SK-N-SH treated with all-trans-retinoic acid at 6 μM for 48 hours (cell line): ENCODE measurements at regions not wholly inside any gene's neighbourhood (a gene's known extent, or its start where the extent isn't known, plus 50 kb on each side); places are given as distances from the start of the nearest gene placed in this dataset.

Experiments used
- ATAC-seq: fragments of 200-7000 bp; cut with Tn5 transposase; 3 replicates; pipeline ENCODE4 v1.9.1; 2020; ENCODE audit warnings: mild to moderate bottlenecking, moderate library complexity
- BACH2 ChIP-seq: fragments of 250-450 bp; sonication (Bioruptor Pico); IDR thresholded peaks from 2 replicates; pipeline ENCODE4 v1.9.0; 2021; ENCODE audit warnings: mild to moderate bottlenecking, borderline replicate concordance
- CSDC2 ChIP-seq: fragments of 250-450 bp; sonication (Bioruptor Pico); IDR thresholded peaks from 2 replicates; pipeline ENCODE4 v1.5.0; 2020; ENCODE audit warnings: mild to moderate bottlenecking, moderate library complexity
- ESRRG ChIP-seq: fragments of 250-450 bp; sonication (Bioruptor Pico); IDR thresholded peaks from 2 replicates; pipeline ENCODE4 v1.6.1; 2021; ENCODE audit warnings: mild to moderate bottlenecking
- GLIS3 ChIP-seq: fragments of 250-450 bp; sonication (Bioruptor Pico); IDR thresholded peaks from 2 replicates; pipeline ENCODE4 v1.5.0; 2020; ENCODE audit warnings: mild to moderate bottlenecking, moderate library complexity
- ISL1 ChIP-seq: fragments of 250-450 bp; sonication (Bioruptor Pico); IDR thresholded peaks from 2 replicates; pipeline ENCODE4 v2.1.2; 2022; ENCODE audit warnings: mild to moderate bottlenecking, moderate library complexity
- OSR1 ChIP-seq: fragments of 250-450 bp; sonication (Bioruptor Pico); IDR thresholded peaks from 2 replicates; pipeline ENCODE4 v1.8.0; 2022; ENCODE audit warnings: moderate library complexity, mild to moderate bottlenecking, inconsistent platforms
- PPARA ChIP-seq: fragments of 250-450 bp; sonication (Bioruptor Pico); IDR thresholded peaks from 2 replicates; pipeline ENCODE4 v1.5.0; 2020; ENCODE audit warnings: mild to moderate bottlenecking, borderline replicate concordance
- RARB ChIP-seq: fragments of 250-450 bp; sonication (Bioruptor Pico); IDR thresholded peaks from 2 replicates; pipeline ENCODE4 v1.8.0; 2021; ENCODE audit warnings: mild to moderate bottlenecking, moderate library complexity
- SNAI2 ChIP-seq: fragments of 250-450 bp; sonication (Bioruptor Pico); IDR thresholded peaks from 2 replicates; pipeline ENCODE4 v1.5.0; 2020; ENCODE audit warnings: mild to moderate bottlenecking, moderate library complexity
- TCF4 ChIP-seq: fragments of 250-450 bp; sonication (Bioruptor Pico); IDR thresholded peaks from 2 replicates; pipeline ENCODE4 v1.8.0; 2021; ENCODE audit warnings: mild to moderate bottlenecking, moderate library complexity, borderline replicate concordance
- TOX ChIP-seq: fragments of 250-450 bp; sonication (Bioruptor Pico); IDR thresholded peaks from 2 replicates; pipeline ENCODE4 v1.8.0; 2021; ENCODE audit warnings: mild to moderate bottlenecking, moderate library complexity, borderline replicate concordance
- ZC3H10 ChIP-seq: fragments of 250-450 bp; sonication (Bioruptor Pico); IDR thresholded peaks from 2 replicates; pipeline ENCODE4 v1.5.1; 2021; ENCODE audit warnings: mild to moderate bottlenecking, moderate library complexity
- ZFP3 ChIP-seq: fragments of 250-450 bp; sonication (Bioruptor Pico); IDR thresholded peaks from 2 replicates; pipeline ENCODE4 v1.5.0; 2020; ENCODE audit warnings: mild to moderate bottlenecking, moderate library complexity
- ZNF565 ChIP-seq: fragments of 450-650 bp; formaldehyde crosslinking; conservative IDR thresholded peaks from 2 replicates; pipeline ENCODE4 v1.5.0; 2020; ENCODE audit warnings: low read depth, mild to moderate bottlenecking, moderate library complexity
- ZNF70 ChIP-seq: fragments of 450-650 bp; formaldehyde crosslinking; IDR thresholded peaks from 2 replicates; pipeline ENCODE4 v1.5.0; 2020; ENCODE audit warnings: mild to moderate bottlenecking, moderate library complexity
- ZNF8 ChIP-seq: fragments of 450-650 bp; formaldehyde crosslinking; IDR thresholded peaks from 2 replicates; pipeline ENCODE4 v1.5.0; 2020; ENCODE audit warnings: mild to moderate bottlenecking, moderate library complexity
- TF ChIP-seq, protein P1 (sequence below): fragments of 250-450 bp; sonication (Bioruptor Pico); IDR thresholded peaks from 2 replicates; pipeline ENCODE4 v1.8.0; 2020; ENCODE audit warnings: mild to moderate bottlenecking, moderate library complexity, borderline replicate concordance
- TF ChIP-seq, protein P2 (sequence below): fragments of 250-450 bp; sonication (Bioruptor Pico); IDR thresholded peaks from 2 replicates; pipeline ENCODE4 v1.5.1; 2021; ENCODE audit warnings: mild to moderate bottlenecking, moderate library complexity
- TF ChIP-seq, protein P3 (sequence below): fragments of 250-450 bp; sonication (Bioruptor Pico); IDR thresholded peaks from 2 replicates; pipeline ENCODE4 v1.5.0; 2020; ENCODE audit warnings: mild to moderate bottlenecking, moderate library complexity
- TF ChIP-seq, protein P4 (sequence below): fragments of 250-450 bp; sonication (Bioruptor Pico); IDR thresholded peaks from 2 replicates; pipeline ENCODE4 v1.8.0; 2021; ENCODE audit warnings: low read depth, mild to moderate bottlenecking, moderate library complexity, borderline replicate concordance

DNA sequence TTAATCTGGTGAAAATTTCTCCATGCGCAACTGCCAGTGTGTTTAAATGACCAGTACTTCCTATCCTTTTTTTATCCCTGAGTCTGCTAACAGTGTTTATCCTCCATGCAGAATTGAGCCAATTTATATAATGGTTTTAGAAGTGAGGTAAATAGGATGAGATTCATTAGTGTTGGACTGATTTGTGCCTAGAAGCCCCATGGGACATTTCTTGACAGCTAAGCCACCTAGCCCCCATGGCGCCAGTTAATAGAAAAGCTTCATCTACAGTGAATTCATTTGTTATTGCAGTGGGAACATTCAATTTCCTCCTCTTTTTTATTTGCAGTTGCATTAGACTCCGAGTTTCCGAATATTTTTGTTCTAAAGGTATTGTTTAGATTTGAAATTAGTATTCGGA, 175.6 kb downstream of the ARL6IP6 start (continued):
- TF ChIP-seq SNAI2 (CRISPR knock-in tag) (no peak), ZNF8 (CRISPR knock-in tag) (no peak), ISL1 (CRISPR knock-in tag) (no peak)

DNA sequence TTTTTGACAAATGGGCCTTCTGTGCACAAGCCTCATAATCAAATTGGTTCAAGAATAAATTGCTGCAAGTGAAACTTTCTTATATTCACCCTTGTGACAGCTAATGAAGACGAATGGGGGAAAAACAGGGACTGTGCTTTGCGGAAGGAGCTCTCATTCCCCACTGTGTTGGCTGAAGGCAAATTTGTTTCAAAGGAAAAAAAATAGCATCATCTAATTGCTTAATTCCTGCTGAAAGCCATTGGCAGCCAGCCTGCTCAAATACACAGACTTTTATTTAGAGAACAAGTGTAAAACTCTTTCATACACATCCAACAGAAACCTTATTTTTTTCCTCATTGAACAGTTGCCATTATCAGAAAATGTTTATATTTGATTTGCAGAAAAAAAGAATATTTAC, 172.3 kb downstream of the ARL6IP6 start:
- no peak for ATAC-seq
- TF ChIP-seq TCF4 (CRISPR knock-in tag): no peak
- no peak for TF ChIP-seq ZNF70 (CRISPR knock-in tag)
- TF ChIP-seq CSDC2: no peak
- TF ChIP-seq ZFP3 (CRISPR knock-in tag): no peak
- TF ChIP-seq, protein P1, sequence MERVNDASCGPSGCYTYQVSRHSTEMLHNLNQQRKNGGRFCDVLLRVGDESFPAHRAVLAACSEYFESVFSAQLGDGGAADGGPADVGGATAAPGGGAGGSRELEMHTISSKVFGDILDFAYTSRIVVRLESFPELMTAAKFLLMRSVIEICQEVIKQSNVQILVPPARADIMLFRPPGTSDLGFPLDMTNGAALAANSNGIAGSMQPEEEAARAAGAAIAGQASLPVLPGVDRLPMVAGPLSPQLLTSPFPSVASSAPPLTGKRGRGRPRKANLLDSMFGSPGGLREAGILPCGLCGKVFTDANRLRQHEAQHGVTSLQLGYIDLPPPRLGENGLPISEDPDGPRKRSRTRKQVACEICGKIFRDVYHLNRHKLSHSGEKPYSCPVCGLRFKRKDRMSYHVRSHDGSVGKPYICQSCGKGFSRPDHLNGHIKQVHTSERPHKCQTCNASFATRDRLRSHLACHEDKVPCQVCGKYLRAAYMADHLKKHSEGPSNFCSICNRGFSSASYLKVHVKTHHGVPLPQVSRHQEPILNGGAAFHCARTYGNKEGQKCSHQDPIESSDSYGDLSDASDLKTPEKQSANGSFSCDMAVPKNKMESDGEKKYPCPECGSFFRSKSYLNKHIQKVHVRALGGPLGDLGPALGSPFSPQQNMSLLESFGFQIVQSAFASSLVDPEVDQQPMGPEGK (CRISPR knock-in tag): no peak
- no peak for TF ChIP-seq ZC3H10 (CRISPR knock-in tag)
- no peak for TF ChIP-seq OSR1 (CRISPR knock-in tag)
- TF ChIP-seq BACH2 (CRISPR knock-in tag): no peak
- no peak for TF ChIP-seq TOX (CRISPR knock-in tag)
- TF ChIP-seq SNAI2 (CRISPR knock-in tag): no peak
- no peak for TF ChIP-seq GLIS3 (CRISPR knock-in tag)
- TF ChIP-seq RARB (CRISPR knock-in tag): no peak

DNA sequence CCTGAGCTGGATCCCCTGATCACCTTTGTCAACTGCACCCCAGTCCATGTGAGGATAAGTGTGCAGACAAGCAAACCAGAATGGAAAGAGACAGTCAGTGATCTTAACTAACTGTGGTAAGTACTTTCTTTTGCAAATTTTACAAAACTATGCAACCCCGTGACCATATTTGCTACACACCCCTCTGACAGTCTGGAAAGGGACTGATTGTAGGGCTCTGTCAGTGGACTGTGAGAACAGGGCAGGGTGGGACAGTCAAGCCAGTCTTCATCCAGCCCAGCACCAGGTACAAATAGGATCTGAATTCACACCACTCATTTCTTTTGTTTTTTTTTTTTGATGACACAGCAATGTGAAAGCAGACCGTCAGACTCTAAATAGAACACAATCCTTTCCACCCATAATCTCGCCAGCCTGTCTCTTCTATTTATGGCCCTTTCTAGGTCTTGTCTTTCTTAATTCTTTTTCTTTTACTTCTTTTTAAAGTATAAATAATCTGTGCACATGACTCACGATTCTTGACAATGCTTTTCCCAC, 165.6 kb downstream of the ARL6IP6 start:
- no peak for ATAC-seq
- TF ChIP-seq ZC3H10 (CRISPR knock-in tag) (no peak), OSR1 (CRISPR knock-in tag) (no peak), ZNF8 (CRISPR knock-in tag) (no peak)
- TF ChIP-seq, protein P2, sequence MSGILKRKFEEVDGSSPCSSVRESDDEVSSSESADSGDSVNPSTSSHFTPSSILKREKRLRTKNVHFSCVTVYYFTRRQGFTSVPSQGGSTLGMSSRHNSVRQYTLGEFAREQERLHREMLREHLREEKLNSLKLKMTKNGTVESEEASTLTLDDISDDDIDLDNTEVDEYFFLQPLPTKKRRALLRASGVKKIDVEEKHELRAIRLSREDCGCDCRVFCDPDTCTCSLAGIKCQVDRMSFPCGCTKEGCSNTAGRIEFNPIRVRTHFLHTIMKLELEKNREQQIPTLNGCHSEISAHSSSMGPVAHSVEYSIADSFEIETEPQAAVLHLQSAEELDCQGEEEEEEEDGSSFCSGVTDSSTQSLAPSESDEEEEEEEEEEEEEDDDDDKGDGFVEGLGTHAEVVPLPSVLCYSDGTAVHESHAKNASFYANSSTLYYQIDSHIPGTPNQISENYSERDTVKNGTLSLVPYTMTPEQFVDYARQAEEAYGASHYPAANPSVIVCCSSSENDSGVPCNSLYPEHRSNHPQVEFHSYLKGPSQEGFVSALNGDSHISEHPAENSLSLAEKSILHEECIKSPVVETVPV (CRISPR knock-in tag): no peak
- TF ChIP-seq, protein P3, sequence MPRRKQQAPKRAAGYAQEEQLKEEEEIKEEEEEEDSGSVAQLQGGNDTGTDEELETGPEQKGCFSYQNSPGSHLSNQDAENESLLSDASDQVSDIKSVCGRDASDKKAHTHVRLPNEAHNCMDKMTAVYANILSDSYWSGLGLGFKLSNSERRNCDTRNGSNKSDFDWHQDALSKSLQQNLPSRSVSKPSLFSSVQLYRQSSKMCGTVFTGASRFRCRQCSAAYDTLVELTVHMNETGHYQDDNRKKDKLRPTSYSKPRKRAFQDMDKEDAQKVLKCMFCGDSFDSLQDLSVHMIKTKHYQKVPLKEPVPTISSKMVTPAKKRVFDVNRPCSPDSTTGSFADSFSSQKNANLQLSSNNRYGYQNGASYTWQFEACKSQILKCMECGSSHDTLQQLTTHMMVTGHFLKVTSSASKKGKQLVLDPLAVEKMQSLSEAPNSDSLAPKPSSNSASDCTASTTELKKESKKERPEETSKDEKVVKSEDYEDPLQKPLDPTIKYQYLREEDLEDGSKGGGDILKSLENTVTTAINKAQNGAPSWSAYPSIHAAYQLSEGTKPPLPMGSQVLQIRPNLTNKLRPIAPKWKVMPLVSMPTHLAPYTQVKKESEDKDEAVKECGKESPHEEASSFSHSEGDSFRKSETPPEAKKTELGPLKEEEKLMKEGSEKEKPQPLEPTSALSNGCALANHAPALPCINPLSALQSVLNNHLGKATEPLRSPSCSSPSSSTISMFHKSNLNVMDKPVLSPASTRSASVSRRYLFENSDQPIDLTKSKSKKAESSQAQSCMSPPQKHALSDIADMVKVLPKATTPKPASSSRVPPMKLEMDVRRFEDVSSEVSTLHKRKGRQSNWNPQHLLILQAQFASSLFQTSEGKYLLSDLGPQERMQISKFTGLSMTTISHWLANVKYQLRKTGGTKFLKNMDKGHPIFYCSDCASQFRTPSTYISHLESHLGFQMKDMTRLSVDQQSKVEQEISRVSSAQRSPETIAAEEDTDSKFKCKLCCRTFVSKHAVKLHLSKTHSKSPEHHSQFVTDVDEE: no peak

DNA sequence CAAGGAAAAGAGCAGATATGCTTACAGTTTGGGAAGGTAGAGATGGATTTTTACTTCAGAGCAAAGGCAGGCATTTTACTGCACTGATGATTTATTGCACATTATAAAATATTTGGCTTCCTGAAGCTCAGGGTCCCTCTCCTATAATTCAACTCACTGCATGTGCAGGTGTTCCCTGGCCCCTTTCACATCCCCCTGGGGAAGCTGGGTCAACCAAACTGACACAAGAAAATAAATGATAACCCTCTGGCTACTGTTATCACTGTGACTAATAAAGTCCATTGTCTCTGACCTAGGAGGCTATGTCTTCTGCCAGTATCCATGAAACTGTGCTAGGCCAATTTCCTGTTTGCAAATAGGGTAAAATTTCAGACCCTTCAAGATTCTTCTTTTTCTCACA, 163.1 kb downstream of the ARL6IP6 start:
- TF ChIP-seq ZNF565 (CRISPR knock-in tag) (no peak), ZFP3 (CRISPR knock-in tag) (no peak), PPARA (no peak), ZNF70 (CRISPR knock-in tag) (no peak), ZNF8 (CRISPR knock-in tag) (no peak)
- TF ChIP-seq, protein P1 (CRISPR knock-in tag): no peak
- no peak for ATAC-seq

DNA sequence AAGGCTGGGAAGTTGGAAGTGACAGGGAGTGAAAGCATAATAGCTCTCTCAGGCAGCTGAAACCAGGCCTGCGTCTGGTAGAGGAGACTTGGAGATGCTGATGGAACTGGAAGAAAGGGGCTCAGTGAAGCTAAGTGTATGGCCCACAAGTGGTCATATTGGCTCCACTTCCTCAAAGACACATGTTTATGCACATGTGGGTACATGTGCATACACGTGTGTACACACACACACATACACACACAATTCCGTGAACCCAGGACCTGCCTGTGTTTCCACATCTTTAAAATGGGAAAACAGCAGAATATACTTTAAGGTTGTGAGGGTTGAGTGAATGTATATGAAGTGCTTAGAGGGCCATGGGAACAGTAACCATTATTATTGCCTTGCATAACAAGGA, 160.9 kb downstream of the ARL6IP6 start:
- no peak for ATAC-seq
- no peak for TF ChIP-seq ZC3H10 (CRISPR knock-in tag)
- TF ChIP-seq TOX (CRISPR knock-in tag): no peak
- TF ChIP-seq ZNF565 (CRISPR knock-in tag): no peak
- no peak for TF ChIP-seq OSR1 (CRISPR knock-in tag)
- TF ChIP-seq, protein P4, sequence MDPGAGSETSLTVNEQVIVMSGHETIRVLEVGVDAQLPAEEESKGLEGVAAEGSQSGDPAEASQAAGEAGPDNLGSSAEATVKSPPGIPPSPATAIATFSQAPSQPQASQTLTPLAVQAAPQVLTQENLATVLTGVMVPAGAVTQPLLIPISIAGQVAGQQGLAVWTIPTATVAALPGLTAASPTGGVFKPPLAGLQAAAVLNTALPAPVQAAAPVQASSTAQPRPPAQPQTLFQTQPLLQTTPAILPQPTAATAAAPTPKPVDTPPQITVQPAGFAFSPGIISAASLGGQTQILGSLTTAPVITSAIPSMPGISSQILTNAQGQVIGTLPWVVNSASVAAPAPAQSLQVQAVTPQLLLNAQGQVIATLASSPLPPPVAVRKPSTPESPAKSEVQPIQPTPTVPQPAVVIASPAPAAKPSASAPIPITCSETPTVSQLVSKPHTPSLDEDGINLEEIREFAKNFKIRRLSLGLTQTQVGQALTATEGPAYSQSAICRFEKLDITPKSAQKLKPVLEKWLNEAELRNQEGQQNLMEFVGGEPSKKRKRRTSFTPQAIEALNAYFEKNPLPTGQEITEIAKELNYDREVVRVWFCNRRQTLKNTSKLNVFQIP (CRISPR knock-in tag): no peak
- TF ChIP-seq, protein P3: no peak
- no peak for TF ChIP-seq ESRRG
- TF ChIP-seq BACH2 (CRISPR knock-in tag): no peak
- no peak for TF ChIP-seq CSDC2
